GM19438 (cell line): ENCODE measurements at regions not wholly inside any gene's neighbourhood (a gene's known extent, or its start where the extent isn't known, plus 50 kb on each side); places are given as distances from the start of the nearest gene placed in this dataset.
"Not testable (repeated sequence)": the region's sequence is repeated elsewhere in the genome, so short reads cannot be mapped to it uniquely, and the experiment has no call there.

Source experiments
- ATAC-seq: cut with Tn5 transposase; IDR thresholded peaks from one replicate; pipeline ENCODE4 v1.9.1; 2021; ENCODE audit warnings: low read depth; ENCODE audit not compliant: unreplicated experiment

DNA sequence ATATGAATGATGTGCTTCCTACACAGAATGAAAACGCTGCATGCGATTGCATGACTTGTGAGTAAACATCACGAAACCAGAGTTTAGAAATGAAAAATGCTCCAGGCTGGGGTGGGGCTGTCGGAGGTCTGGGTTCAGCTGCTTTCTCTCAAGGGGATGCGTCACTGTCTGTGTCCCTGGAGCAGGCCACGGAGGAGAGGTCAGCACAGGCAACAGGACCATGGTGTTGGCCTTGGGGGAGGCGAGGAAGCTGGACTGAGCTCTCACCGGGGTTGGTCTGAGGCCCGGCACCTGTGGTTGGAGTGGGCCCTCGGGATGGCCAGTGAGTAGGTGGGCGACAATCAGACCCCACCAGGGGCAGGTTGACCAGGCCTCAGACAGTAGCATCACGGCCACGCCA is 89.0 kb upstream of the TMEM18 start:
- ATAC-seq = no peak

GRCh38 chr2:765369-765768 is 88.2 kb upstream of the TMEM18 start:
- ATAC-seq = no peak

GRCh38 chr2:763766-764525 is 86.7 kb upstream of the TMEM18 start:
- ATAC-seq = no peak

DNA sequence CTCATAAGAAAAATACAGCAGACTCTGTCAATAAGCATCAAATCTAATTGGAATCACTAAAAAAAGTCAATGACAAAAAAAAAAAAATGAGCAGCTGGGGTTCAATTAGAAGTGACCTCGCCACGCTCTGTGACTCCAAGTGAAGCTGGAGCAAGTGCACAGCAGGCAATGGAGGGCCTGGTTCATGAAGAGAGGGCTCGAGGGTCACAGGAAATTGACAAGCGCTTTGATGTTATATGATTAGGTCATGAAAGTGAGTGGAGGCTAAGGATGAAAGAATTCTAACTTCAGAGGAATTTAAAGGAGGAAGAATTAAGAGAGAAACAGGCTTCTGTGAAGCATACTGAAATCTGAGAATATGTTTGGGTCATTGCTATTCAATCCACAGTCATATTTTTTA is 85.4 kb upstream of the TMEM18 start:
- ATAC-seq = no peak

GRCh38 chr2:761384-761783 is 84.2 kb upstream of the TMEM18 start:
- no peak for ATAC-seq

DNA sequence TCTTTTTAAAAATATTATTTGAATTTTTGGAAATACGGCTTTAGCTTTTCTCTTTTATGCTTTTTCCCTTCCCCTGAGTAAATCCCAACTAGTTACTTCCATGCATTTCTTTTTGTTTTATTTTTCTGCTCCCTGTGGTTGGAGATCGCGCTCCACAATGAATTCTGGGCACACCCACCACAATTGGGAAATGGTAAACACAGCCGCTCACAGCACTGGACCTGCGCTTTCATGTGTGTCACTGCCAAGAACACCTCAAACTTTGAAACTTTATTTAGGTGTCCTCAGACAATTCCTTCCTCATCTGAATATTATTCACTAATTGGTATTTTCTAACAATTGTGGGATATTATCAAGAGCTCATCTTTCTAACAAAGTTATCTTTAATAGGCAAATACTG is 82.8 kb upstream of the TMEM18 start:
- ATAC-seq = no peak

- no peak for ATAC-seq
Measured at GRCh38 chr2:758073-758820, 81.0 kb upstream of the TMEM18 start.

DNA sequence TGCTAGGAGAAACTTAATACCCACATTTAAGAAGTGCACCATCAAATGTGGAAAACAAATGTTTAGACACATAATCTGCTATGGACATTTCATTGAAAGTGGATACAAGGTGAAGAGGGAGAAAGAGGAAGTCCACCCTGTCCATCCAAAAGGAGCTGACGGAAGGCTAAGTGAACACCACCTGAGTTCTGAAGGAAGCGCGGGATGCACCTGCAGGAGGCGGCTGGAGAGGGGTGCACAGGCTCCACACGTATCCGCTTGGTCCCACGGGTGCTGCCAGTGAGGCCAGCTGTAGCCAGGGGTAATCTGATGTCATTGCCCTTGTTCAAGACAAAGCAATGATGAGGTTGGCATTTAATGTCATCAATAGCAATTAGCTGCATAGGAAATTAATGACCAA is 75.9 kb upstream of the TMEM18 start:
- ATAC-seq = no peak

DNA sequence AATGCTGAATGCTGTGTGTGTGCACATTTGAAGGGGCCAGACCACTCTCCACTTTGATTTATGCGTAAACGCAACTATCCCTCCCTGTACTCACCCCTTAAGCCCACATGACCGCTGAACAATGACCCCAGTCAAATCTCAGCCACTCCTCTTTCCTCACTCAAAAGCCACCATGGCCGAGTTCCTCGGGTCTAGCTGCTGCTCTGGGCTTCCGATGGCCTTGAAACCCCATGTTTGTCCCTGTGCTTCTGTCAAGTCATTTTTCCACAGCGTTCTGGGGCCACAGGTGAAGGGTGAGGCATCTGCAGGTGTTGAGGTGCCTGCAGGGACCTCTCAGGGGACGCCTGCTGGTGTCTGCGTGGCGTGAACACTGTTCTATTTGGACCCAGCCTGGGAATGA is 74.3 kb upstream of the TMEM18 start:
- no peak for ATAC-seq

DNA sequence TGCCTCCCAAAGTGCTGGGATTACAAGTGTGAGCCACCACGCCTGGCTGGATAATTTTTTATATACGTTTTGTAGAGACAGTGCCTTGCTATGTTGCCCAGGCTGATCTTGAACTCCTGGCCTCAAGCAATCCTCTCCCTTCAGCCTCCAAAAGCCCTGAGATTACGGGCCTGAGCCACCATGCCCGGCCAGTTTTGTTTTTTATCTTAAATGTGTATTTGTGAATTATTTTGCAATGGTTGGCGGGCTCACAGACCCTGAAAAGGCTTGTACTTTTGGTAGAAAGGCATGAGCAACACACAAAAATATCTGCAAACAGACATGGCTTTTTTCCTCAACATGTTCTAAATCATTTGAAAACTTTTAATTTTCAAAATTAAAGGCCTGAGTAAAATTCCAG is 73.4 kb upstream of the TMEM18 start:
- no peak for ATAC-seq

- no peak for ATAC-seq
Measured at GRCh38 chr2:747762-748351, 70.7 kb upstream of the TMEM18 start.

DNA sequence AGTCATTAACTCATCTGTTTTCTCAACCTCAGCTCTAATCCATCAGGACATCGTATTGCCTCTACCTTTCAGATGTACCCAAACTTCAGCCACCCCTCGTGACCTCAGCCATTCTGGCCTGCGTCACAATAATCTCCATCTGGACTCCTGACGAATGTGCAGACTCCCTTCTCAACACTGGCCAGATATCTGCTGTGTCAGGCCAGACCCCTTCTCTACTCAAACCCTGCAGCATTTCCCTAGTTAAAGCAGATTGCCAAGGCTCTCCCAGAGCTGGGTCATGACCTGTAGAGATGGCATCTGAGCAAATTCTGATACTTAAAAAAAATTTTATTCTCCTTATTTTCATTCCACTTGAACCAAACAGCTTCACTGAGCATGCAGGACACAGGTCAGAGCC is 69.5 kb upstream of the TMEM18 start:
- ATAC-seq = no peak

DNA sequence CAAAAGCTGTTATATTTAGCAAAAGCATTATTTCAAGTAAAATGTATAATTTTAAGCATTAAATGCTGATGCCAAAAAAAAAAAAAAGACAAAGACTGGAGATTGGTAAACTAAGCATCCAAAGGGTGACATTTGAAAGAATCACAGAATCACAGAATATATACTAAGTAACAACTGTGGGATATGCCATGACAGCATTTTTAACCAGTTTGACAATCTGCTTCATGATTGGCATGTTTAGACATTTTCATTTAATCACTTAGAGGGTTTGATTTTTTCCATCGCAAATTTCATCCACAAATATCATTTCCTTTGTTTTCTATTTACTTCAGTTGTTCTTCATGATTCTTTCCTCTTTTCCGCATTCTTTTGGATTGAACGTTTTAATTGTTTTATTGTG is 66.9 kb upstream of the TMEM18 start:
- no peak for ATAC-seq

DNA sequence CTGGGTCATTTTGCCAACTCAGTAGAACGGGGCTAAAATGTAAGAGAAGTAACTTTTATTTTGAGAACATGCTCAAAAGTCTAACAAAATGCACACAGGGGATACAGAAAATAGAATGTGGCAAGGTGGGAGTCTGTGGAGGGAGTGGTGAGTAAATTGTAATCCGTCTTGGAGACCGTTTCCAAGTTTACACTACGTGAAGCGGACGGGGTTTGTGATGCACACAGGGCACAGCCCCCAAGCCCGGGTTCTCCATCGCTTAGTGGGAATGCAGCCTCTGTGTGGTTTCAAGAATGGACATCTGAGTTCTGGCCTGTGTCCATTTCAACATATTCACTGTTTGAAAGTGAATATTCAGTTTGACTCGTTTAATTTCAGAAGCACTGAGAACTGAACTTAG is 65.0 kb upstream of the TMEM18 start:
- no peak for ATAC-seq

DNA sequence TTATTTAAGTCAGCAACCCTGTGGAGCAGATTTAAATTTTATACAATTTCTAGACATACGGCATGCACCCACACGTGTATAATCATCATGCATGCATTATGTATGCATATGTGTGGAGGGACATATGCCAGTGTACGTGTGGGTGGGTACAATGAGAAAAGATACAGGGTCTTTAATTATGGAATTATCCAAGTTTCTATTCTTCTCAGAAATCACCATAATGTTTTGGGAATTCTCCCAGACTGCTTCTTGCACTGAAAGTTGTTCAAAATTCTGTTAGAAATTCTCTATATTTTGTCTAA is 63.9 kb upstream of the TMEM18 start:
- no peak for ATAC-seq

DNA sequence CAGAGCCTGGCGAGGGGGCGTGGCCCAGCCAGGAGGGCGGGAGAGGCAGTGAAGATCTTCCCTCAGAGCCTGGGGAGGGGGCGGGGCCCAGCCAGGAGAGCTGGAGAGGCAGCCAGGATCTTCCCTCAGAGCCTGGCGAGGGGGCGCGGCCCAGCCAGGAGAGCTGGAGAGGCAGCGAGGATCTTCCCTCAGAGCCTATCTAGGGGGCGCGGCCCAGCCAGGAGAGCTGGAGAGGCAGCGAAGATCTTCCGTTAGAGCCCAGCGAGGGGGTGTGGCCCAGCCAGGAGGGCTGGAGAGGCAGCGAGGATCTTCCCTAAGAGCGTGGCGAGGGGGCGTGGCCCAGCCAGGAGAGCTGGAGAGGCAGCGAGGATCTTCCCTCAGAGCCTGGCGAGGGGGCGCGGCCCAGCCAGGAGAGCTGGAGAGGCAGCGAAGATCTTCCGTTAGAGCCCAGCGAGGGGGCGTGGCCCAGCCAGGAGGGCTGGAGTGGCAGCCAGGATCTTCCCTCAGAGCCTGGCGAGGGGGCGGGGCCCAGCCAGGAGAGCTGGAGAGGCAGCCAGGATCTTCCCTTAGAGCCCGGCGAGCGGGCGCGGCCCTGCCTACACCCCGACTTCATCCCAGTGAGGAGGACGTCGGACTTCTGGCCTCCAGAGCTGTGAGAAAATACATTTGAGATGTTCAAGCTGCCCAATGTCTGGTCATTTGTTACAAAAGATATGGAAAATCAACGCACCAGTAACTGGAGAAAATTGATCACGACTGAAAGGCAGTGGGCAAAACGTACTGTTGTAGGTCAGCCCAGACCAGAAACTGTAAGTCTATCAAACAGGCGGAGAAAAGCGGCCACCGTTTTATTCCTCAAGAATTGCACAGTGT is 63.4 kb upstream of the TMEM18 start:
- ATAC-seq = peak; percentile 64

- ATAC-seq = not testable (repeated sequence)
Measured at GRCh38 chr2:739864-740321, 62.7 kb upstream of the TMEM18 start.

DNA sequence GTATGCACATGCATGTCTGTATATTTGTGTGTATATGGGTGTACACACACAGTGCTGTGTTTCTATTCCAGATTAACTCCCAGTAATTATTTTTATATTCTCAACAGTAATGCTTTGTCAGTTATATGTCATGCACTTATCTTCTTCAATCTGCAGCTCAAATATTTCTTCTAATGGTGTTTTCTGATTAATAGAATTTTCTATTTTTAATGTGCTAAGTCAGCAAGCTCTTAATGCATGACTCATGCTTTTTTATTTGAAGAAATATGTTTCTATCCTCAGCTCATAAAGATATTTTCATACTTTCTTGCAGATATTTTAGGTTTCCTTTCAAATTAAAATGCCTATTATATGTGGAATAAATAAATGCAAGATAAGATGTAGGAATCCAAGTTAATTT is 59.7 kb upstream of the TMEM18 start:
- no peak for ATAC-seq

DNA sequence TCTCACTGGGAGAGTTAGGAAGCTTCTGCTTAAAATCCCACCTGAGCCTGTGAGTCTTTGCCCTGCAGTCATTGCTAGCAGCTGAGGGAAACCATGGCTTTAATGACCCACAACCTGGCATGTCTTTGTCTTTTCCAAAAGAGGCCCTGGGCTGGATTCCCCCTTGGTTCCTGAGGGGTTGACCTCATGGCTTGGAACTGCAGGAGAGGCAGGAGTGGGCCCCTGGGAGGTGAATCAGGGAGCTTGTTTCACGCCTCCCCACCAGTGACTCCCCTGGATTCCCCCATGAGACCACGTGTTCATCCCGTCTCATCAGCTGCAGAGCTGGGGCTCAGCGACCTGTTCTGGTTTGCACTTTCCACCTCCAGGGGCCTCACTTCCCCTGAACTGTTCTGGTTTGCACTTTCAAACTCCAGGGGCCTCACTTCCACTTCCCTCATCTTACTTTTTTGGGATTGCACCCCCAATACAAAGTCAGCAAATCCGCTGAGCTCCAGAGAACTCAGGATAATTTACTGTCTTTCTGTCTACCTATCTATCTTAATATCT is 58.5 kb upstream of the TMEM18 start:
- peak; percentile 58 for ATAC-seq

DNA sequence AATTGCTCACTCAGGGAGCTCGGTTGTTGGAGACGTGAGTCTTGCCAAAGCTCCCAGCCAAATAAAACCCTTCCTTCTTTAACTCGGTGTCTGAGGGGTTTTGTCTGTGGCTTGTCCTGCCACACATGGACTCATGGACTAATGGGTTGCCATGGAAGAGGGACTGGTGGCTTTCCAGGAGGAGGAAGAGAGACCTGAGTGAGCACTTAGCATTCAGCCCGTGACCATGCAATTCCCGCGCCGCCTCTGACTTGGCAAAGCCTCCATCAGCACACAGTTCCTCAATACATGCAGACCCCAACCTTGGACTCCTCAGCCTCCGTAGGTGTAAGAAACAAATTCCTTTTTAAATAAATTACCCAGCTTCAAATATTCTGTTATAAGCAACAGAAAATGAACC is 57.3 kb upstream of the TMEM18 start:
- ATAC-seq = no peak

DNA sequence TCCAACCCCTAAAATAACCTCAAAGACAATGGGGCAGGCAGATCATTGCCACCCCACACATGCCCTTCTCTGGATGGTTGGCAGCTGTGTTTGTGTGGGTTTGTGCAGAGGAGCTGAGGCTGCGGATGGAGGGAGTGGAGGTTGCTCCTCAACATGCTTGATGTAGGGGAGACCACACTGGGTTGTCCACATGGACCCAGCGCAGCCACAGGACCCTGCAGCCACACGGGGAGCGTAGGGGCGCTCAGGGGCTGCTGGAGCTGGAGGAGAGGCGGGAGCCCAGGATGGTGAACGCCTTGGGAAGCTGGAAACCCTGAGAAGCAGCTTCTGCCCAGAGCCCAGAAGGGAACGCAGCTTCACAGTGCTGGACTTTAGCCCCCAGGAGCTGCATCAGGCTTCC is 56.3 kb upstream of the TMEM18 start:
- ATAC-seq = no peak
